ENCODE measurements at regions not wholly inside any gene's neighbourhood (a gene's known extent, or its start where the extent isn't known, plus 50 kb on each side); places are given as distances from the start of the nearest gene placed in this dataset.
A peak's percentile ranks its signal among the peaks of the same experiment; 100 is the strongest.

DNA sequence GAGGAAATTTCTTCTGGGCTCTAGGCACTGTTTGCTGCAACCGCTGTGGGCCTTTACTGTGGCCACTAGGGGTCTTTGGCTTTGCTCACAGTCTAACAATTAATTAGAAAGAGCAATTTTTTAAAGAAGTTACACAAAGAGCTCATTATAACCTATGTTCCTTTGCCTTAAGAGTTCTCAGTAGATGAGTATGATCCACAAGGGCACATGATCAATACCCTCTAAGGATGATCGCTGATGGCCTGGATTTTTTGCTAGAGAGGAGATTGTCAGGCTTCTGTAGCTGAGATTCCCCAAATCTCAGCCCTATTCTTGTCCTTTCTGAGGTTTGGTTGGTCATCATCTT, 80.8 kb upstream of the RHOBTB1 start:
- Histone ChIP-seq H3K56ac (ENCODE audit: extremely low read depth, insufficient read depth, low read length) (no peak overlapping the region), H3K9me3 (ENCODE audit: control insufficient read depth, insufficient read depth, low read length) (no peaks in the 10 kb centered on the region), H2BK5ac (ENCODE audit: low read depth, low read length, poor library complexity, severe bottlenecking) (no peak overlapping the region), H3K4ac (ENCODE audit: low read depth, low read length) (no peak overlapping the region), H3K27me3 (ENCODE audit: control insufficient read depth, insufficient read depth, low read length) (no peaks in the 10 kb centered on the region; the same call in 1 of the 2 replicates), H2BK20ac (ENCODE audit: low read depth, low read length) (no peak overlapping the region), H3K18ac (ENCODE audit: low read depth, low read length) (no peak overlapping the region), H3K9ac (ENCODE audit: low read depth, low read length) (no peak overlapping the region), H3K27ac (ENCODE audit: insufficient read depth, low read length) (no peak overlapping the region), H2AK9ac (replicated peaks; ENCODE audit: low read depth, low read length, poor library complexity) (no peak overlapping the region), H3K9me1 (ENCODE audit: insufficient read depth, low read length) (peaks cover 2% of the 10 kb centered on the region; the same call in 1 of the 2 replicates), H3K14ac (replicated peaks; ENCODE audit: low read depth, low read length) (no peak overlapping the region), H3K4me2 (ENCODE audit: low read depth, low read length) (no peak overlapping the region), H3K4me1 (ENCODE audit: control insufficient read depth, insufficient read depth, low read length) (peaks cover 2% of the 10 kb centered on the region; the same call in 1 of the 2 replicates), H2AFZ (replicated peaks; ENCODE audit: low read length, poor library complexity) (no peak overlapping the region), H2BK120ac (ENCODE audit: low read depth, low read length) (no peak overlapping the region), H4K8ac (ENCODE audit: low read depth in 2 of 2, low read length in 2 of 2) (no peak overlapping the region), H3K79me1 (ENCODE audit: low read depth in 1 of 2, low read length in 2 of 2) (no peaks in the 10 kb centered on the region), H3K23ac (ENCODE audit: low read depth, low read length) (no peak overlapping the region), H4K5ac (ENCODE audit: low read depth, low read length) (no peak overlapping the region), H4K91ac (ENCODE audit: insufficient read depth, low read depth, low read length) (no peak overlapping the region), H2BK15ac (ENCODE audit: low read depth, low read length) (no peak overlapping the region), H2AK5ac (ENCODE audit: low read depth, low read length) (no peak overlapping the region), H3K36me3 (ENCODE audit: control insufficient read depth, insufficient read depth, low read length) (no peaks in the 10 kb centered on the region), H4K20me1 (ENCODE audit: insufficient read depth, low read length) (no peaks in the 10 kb centered on the region), H3K4me3 (ENCODE audit: insufficient read depth, low read depth, low read length) (no peak overlapping the region)
- TF ChIP-seq SMC3 (IDR thresholded peaks at IDR 0.05; ENCODE audit: low read depth, low read length) (peak; percentile 29; the same call in 1 of the 2 replicates), MAFK (IDR thresholded peaks at IDR 0.05; ENCODE audit: low read depth, low read length) (no peak), POLR2A (IDR thresholded peaks at IDR 0.05; ENCODE audit: low read depth, low read length) (no peak), RAD21 (IDR thresholded peaks at IDR 0.05; ENCODE audit: low read length) (peak; percentile 34), MXI1 (IDR thresholded peaks at IDR 0.05; ENCODE audit: borderline replicate concordance, low read depth, low read length) (no peak), NFE2L2 (IDR thresholded peaks at IDR 0.05; ENCODE audit: low read depth, low read length) (no peak), RCOR1 (IDR thresholded peaks at IDR 0.05; ENCODE audit: insufficient replicate concordance, low read length) (no peak), CEBPB (IDR thresholded peaks at IDR 0.05; ENCODE audit: low read depth, low read length) (no peak)
- TF ChIP-seq, protein P1, sequence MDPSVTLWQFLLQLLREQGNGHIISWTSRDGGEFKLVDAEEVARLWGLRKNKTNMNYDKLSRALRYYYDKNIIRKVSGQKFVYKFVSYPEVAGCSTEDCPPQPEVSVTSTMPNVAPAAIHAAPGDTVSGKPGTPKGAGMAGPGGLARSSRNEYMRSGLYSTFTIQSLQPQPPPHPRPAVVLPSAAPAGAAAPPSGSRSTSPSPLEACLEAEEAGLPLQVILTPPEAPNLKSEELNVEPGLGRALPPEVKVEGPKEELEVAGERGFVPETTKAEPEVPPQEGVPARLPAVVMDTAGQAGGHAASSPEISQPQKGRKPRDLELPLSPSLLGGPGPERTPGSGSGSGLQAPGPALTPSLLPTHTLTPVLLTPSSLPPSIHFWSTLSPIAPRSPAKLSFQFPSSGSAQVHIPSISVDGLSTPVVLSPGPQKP (IDR thresholded peaks at IDR 0.05; ENCODE audit: borderline replicate concordance, low read depth, low read length): no peak
- TF ChIP-seq, protein P2, sequence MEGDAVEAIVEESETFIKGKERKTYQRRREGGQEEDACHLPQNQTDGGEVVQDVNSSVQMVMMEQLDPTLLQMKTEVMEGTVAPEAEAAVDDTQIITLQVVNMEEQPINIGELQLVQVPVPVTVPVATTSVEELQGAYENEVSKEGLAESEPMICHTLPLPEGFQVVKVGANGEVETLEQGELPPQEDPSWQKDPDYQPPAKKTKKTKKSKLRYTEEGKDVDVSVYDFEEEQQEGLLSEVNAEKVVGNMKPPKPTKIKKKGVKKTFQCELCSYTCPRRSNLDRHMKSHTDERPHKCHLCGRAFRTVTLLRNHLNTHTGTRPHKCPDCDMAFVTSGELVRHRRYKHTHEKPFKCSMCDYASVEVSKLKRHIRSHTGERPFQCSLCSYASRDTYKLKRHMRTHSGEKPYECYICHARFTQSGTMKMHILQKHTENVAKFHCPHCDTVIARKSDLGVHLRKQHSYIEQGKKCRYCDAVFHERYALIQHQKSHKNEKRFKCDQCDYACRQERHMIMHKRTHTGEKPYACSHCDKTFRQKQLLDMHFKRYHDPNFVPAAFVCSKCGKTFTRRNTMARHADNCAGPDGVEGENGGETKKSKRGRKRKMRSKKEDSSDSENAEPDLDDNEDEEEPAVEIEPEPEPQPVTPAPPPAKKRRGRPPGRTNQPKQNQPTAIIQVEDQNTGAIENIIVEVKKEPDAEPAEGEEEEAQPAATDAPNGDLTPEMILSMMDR (conservative IDR thresholded peaks at IDR 0.05; ENCODE audit: low read depth, low read length): peak; percentile 53
- DNase-seq: peak; percentile 16
- ChIA-PET CTCF (interaction anchor here (0.7 to 1.0 kb wide), 3 partner anchors 10 to 204 kb away, joined by 4 to 5 read pairs (median 4); no protein-coding TSS in a partner anchor), POLR2A (ENCODE audit: unreplicated experiment) (no interaction called here)
- WGBS, 2 experiments (ENCODE audit: extremely low coverage in 2 of 2, insufficient read length in 1 of 2): no CpG with 5 or more reads among the region's 2 CpGs
- peak; percentile 82; the same call in 1 of the 2 replicates for ATAC-seq (ENCODE audit: low read depth)
- in situ Hi-C loops (cut with MboI; ENCODE audit: low sequenced_read_pairs) (no loop called here), intact Hi-C loops (cut with micrococcal nuclease) (no loop called here), dilution Hi-C loops (cut with HindIII; ENCODE audit: low sequenced_read_pairs, unreplicated experiment) (no loop called here)
- BruUV-seq (replicated peaks): no TSS peak
